ENCODE measurements at regions not wholly inside any gene's neighbourhood (a gene's known extent, or its start where the extent isn't known, plus 50 kb on each side); places are given as distances from the start of the nearest gene placed in this dataset.
"Not testable (repeated sequence)": the region's sequence is repeated elsewhere in the genome, so short reads cannot be mapped to it uniquely, and the experiment has no call there.

DNA sequence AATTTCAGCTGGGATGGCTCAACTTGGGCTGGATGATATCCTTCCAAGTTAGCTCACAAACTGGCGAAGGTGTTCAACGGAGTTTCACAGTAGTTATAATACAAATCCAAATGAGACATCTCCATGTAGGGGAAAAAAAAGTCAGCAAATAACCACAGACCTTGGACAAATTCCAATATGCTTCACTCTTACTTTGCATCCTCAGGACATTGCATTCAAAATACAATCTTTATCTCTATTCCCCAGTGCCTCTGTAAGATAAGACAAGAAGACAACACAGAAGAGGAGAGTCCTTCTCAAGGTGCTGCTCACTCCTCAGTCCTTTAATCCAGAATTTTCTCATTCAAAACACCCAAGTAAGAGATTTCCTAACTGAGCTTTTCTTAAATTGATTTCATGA, 1797.7 kb downstream of the MRPL39 start:
- DNase-seq, result no peak

- not testable (repeated sequence) for DNase-seq
Measured at GRCh38 chr21:23806966-23807548, 1800.2 kb downstream of the MRPL39 start.

GRCh38 chr21:23804866-23805265, 1802.4 kb downstream of the MRPL39 start:
- DNase-seq, result no peak

DNA sequence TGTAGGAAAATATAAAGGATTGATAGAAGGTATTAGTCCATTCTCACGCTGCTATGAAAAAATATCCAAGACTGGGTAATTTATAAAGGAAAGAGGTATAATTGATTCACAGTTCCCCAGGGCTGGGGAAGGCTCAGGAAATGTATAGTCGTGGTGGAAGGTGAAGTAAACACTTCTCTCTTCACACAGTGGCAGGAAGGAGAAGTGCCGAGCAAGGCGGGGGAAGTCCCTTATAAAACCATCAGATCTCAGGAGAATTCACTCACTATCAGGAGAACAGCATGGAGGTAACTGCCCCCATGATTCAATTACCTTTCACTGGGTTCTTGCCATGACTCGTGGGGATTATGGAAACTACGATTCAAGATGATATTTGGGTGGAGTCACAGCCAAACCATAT, 1806.0 kb downstream of the MRPL39 start:
- DNase-seq, result no peak

DNA sequence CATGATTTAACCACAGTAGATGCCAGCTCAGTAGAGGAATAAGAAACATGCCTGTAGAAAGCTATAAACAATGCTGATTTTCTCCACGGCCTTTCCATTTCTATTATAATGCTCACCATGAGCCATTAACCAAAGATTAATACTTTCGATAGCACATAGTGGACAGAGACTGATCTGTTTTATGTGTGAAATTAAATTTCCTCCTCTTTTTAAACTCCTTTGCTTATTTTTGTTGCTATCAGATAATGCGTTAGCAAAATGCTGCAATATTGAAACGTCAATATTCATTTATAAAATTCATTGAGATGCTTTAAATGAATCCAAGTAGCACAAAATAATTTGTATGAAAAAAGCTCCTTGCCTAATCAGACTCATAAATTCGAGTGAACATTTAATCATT, 1807.9 kb downstream of the MRPL39 start:
- no peak for DNase-seq

DNA sequence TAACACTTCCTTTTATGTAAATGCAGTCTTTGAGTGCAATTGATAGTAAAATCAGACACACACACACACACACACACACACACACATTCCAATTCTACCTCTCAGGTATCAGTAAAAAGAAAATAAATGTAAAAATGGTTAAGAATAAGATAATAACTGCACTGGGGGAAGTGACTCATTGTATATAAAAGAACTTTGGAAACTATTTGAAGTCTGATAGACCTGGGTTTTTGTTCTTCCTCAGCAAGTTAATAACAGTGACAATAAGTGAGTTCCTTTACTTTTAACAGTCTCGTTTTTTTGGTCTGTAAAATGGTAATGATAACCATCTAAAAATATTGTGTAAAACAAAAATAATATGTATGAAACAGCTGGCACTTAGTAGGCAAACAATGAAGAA, 1815.0 kb downstream of the MRPL39 start:
- no peak for DNase-seq

GRCh38 chr21:23789864-23790263, 1817.4 kb downstream of the MRPL39 start:
- DNase-seq, result no peak

- DNase-seq, result no peak
Measured at GRCh38 chr21:23780326-23780725, 1827.0 kb downstream of the MRPL39 start.

DNA sequence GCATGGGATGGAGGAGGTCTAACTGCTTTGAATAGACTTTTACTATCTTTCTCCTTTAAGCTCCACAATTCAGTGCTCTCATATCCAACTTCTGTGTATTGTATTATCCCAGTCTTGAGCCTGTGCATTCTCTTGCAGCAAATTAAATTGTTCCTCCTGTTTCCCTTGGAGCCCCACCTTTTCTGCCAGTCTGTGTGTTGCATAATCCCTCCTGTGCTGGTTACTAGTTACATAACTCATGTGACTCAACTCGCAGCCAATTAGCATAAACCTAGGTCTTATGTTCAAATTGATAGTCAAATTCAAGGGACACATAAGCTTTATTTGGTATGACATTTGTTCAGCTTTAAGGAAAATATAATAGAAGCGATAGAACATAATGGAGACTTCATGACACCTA, 1863.5 kb downstream of the MRPL39 start:
- no peak for DNase-seq

GRCh38 chr21:23740463-23740862, 1866.8 kb downstream of the MRPL39 start:
- no peak for DNase-seq

DNA sequence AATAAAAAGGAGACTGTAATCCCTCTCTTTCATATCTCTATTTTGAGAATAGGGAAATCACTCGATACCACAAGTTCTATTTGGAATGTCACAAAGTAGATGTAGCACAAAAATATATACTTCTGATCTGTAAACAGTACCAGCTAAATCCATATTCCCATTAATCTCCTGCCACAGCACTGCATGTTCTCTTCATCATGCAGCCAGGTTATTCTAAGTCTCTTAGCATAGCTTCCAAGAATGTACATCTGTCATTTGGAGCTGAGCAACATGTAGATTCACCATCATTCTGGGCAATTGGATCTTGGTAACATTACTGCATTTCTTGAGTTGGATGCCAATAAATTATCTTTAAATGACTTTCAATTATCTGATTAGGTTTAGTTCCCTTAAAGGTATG, 1874.5 kb downstream of the MRPL39 start:
- DNase-seq, result no peak

- DNase-seq, result no peak
Measured at GRCh38 chr21:23729331-23729730, 1878.0 kb downstream of the MRPL39 start.

GRCh38 chr21:23725576-23725975, 1881.7 kb downstream of the MRPL39 start:
- no peak for DNase-seq

DNA sequence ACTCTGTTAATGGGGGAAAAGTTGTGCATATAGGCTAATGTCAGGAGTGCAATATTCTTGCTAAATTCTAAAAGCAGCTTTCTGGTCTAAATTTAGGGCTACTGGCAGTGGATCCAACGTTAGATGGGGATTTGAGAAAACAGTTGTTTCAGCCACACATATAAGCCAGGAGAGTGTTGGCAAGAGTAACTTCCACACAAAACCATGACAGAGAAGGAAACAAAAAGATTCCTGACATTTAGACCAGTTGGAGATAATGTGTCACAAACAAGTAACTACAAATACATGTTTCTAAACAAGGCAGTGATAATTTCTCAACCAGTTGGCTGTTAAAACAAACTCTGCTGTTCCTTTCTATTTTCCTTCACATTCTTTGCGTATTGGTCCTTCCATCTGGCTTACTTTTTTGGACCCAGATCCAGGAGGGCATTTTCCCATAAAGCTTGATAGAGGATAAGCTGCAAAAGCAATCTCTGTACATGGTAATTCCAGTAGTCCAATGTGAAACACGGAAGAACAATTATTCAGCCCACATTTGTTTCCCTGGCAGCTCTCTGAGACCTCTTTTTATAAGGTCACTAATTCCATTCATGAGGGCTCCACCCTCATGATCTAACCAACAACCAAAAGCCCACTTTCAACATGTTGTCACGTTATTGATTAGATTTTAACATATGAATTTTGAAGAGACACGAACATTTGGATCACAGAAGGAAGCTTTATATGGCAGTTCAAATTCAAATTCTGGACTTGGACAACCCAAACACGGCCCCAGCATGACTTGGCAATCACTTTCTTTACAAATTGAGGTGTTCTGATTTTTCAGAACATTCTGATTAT, 1888.6 kb downstream of the MRPL39 start:
- no peak for DNase-seq

GRCh38 chr21:23712166-23712565, 1895.1 kb downstream of the MRPL39 start:
- DNase-seq, result no peak

- no peak for DNase-seq
Measured at GRCh38 chr21:23706431-23706830, 1900.8 kb downstream of the MRPL39 start.

- DNase-seq, result no peak
Measured at GRCh38 chr21:23699402-23699801, 1907.9 kb downstream of the MRPL39 start.

- DNase-seq, result no peak
Measured at GRCh38 chr21:23698619-23699018, 1908.7 kb downstream of the MRPL39 start.

GRCh38 chr21:23695443-23695842, 1911.8 kb downstream of the MRPL39 start:
- DNase-seq, result no peak

- DNase-seq, result no peak
Measured at GRCh38 chr21:23694390-23694789, 1912.9 kb downstream of the MRPL39 start.

GRCh38 chr21:23690316-23690715, 1917.0 kb downstream of the MRPL39 start:
- DNase-seq, result no peak

DNA sequence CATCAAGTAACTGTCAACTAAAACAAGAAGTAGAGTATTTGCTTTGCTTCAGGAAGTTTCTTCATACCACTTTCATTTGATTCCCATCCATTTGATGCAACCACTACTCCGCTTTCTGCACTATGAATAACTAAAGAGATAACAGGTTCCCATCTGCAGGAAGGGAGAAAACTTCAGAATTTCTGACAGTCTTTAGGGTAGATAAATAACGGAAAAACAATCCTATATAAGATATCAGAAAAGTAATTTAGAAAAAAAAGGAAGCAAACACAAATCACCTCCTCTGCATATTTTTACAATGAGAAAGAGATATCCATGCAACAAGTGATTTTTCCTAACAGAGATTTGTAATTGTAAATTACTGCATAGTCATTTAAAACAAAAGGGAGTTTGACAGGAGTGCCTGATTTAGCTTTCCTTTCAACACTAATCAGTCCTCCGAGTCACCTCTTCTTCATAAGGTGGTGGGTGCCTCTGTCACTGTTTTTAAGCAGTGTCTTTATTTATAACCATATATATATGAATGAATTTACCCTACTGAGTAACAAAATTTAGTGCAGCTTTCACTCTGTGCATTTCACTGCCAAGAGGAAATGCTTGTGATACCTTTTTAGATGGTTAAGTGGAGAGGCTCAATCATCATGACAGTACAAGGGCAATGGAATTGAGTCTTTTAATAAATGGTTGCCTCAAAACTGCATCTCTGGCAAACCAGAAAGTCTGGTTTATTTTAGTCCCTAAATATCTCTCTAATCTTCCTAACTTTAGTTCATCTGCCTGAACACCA, 1920.4 kb downstream of the MRPL39 start:
- no peak for DNase-seq

DNA sequence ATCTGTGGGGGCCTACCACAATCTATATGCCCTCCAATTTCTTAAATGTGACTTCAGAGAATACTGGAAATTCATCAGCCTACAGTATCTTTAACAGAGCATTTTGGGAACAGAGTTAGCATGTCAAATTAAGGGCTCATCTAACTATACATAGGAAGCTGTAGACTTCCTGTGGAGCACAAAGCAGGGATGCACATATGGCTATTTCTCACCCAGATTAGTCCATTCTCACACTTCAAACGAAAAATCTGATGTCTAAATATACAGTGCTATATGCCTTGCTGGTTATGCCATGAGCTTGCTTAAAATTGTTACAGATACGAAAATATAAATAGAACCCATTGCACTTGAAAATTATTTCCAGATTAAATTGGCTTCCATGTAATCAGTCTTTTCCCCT, 1922.8 kb downstream of the MRPL39 start:
- DNase-seq, result no peak

GRCh38 chr21:23664193-23664694, 1943.0 kb downstream of the MRPL39 start:
- DNase-seq, result no peak
